ENCODE measurements at regions not wholly inside any gene's neighbourhood (a gene's known extent, or its start where the extent isn't known, plus 50 kb on each side); places are given as distances from the start of the nearest gene placed in this dataset.

- DNase-seq (ENCODE audit: low spot score) (no peak), ATAC-seq (ENCODE audit: low FRiP score) (no peak)
- no peak for TF ChIP-seq CTCF (IDR thresholded peaks at IDR 0.05)
Observed at GRCh38 chr20:33908336-33908735, 85.4 kb upstream of the RALY start.

GRCh38 chr20:33908868-33909267 lies 84.8 kb upstream of the RALY start:
- no peak for TF ChIP-seq CTCF (IDR thresholded peaks at IDR 0.05)
- DNase-seq (ENCODE audit: low spot score) (no peak), ATAC-seq (ENCODE audit: low FRiP score) (no peak)

- DNase-seq (ENCODE audit: low spot score) = no peak
- peak; percentile 51 for ATAC-seq (ENCODE audit: low FRiP score)
Observed at GRCh38 chr20:33909331-33909921, 84.3 kb upstream of the RALY start.

GRCh38 chr20:33910056-33910455 lies 83.7 kb upstream of the RALY start:
- no peak for TF ChIP-seq CTCF (IDR thresholded peaks at IDR 0.05)
- DNase-seq (ENCODE audit: low spot score) (no peak), ATAC-seq (ENCODE audit: low FRiP score) (no peak)

More at GRCh38 chr20:33909331-33909921, 84.3 kb upstream of the RALY start:
- no peak for TF ChIP-seq CTCF (IDR thresholded peaks at IDR 0.05)

- DNase-seq (ENCODE audit: low spot score) = no peak
- ATAC-seq (ENCODE audit: low FRiP score) = no peak
- TF ChIP-seq CTCF (IDR thresholded peaks at IDR 0.05) = no peak
Observed at GRCh38 chr20:33910529-33911327, 83.0 kb upstream of the RALY start.

- DNase-seq (ENCODE audit: low spot score) = no peak
- ATAC-seq (ENCODE audit: low FRiP score) = no peak
- no peak for TF ChIP-seq CTCF (IDR thresholded peaks at IDR 0.05)
Observed at GRCh38 chr20:33914919-33915318, 78.8 kb upstream of the RALY start.
